ENCODE measurements at regions not wholly inside any gene's neighbourhood (a gene's known extent, or its start where the extent isn't known, plus 50 kb on each side); places are given as distances from the start of the nearest gene placed in this dataset.
A peak's percentile ranks its signal among the peaks of the same experiment; 100 is the strongest.

- TF ChIP-seq CTCF (tag by site-specific recombination; IDR thresholded peaks at IDR 0.05) (peak; percentile 27; the same call in 1 of the 2 replicates), ZNF148 (tag by site-specific recombination; IDR thresholded peaks at IDR 0.05; ENCODE audit: borderline replicate concordance) (no peak), ZNF174 (tag by site-specific recombination; IDR thresholded peaks at IDR 0.05) (no peak), PATZ1 (tag by site-specific recombination; IDR thresholded peaks at IDR 0.05) (no peak), OVOL3 (tag by site-specific recombination; IDR thresholded peaks at IDR 0.05) (no peak), ZNF280D (tag by site-specific recombination; IDR thresholded peaks at IDR 0.05) (no peak)
Measured at GRCh38 chrX:85627363-85627762, 247.9 kb upstream of the POF1B start.
